ENCODE measurements at regions not wholly inside any gene's neighbourhood (a gene's known extent, or its start where the extent isn't known, plus 50 kb on each side); places are given as distances from the start of the nearest gene placed in this dataset.

DNA sequence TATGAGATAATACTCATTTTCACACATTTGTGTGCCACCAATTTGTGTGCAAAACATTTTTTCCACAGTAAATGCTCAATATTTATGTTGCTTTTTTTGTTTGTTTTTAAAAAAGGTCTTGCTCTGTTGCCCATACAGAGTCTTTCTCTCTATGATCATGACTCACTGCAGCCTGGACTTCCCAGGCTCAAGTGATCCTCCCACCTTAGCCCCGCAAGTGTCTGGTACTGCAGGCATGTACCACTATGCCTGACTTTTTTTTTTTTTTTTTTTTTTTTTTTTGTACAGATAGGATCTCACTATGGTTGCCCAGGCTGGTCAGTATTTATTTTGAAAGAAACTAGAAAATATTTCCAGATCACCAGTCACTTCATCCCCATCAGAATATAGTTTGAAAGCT, 297.8 kb upstream of the GYPC start:
- CTCF ChIA-PET: interaction anchor here (0.7 kb wide), 1 partner anchor 184 kb away, joined by 3 read pairs; no protein-coding TSS in a partner anchor
- Mint-ChIP-seq H3K9me3 (peaks cover 59% of the 10 kb centered on the region), H3K4me3 (no peak overlapping the region), H3K27ac (no peak overlapping the region), H3K27me3 (ENCODE audit: low read depth) (0 out of 2 replicates have a peak, but pooled peaks cover 3% of the 10 kb centered on the region), H3K4me1 (no peaks in the 10 kb centered on the region), H3K36me3 (peaks cover 31% of the 10 kb centered on the region)
- DNase-seq (ENCODE audit: low spot score) (no peak), ATAC-seq (no peak)
- TF ChIP-seq HMGXB4 (CRISPR knock-in tag; IDR thresholded peaks at IDR 0.05): no peak
- TF ChIP-seq, protein P1, sequence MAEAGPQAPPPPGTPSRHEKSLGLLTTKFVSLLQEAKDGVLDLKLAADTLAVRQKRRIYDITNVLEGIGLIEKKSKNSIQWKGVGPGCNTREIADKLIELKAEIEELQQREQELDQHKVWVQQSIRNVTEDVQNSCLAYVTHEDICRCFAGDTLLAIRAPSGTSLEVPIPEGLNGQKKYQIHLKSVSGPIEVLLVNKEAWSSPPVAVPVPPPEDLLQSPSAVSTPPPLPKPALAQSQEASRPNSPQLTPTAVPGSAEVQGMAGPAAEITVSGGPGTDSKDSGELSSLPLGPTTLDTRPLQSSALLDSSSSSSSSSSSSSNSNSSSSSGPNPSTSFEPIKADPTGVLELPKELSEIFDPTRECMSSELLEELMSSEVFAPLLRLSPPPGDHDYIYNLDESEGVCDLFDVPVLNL (CRISPR knock-in tag; IDR thresholded peaks at IDR 0.05; ENCODE audit: borderline replicate concordance, low read depth): no peak
- no peak for TF ChIP-seq NR3C1 (CRISPR knock-in tag; conservative IDR thresholded peaks at IDR 0.05; ENCODE audit: low read depth)
- POLR2A ChIA-PET: no interaction called here

DNA sequence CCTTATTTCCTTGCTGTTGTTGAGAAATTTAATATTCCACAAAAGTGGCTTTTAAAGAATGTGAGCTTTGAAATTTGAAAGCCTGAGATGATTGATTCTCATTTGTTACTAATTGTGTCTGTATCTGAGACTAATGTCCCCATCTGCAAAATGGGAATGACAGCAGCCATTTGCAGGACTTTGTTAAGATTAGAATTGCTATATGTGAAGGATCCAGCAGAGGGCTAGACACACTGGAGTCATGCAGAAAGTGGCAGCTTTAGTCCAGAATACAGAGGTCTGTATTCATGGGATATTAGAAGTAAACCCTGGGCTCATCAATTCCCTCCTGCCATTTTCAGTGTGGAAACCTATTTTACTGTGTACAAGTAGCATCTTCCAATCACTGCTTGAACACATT, 296.5 kb upstream of the GYPC start:
- H3K4me1 Mint-ChIP-seq: no peaks in the 10 kb centered on the region
- CTCF ChIA-PET: no interaction called here
- no peak for TF ChIP-seq ZNF396 (CRISPR knock-in tag; IDR thresholded peaks at IDR 0.05; ENCODE audit: borderline replicate concordance)
- TF ChIP-seq NFE2L1 (CRISPR knock-in tag; IDR thresholded peaks at IDR 0.05): no peak
- no peak for TF ChIP-seq E2F5 (CRISPR knock-in tag; IDR thresholded peaks at IDR 0.05)
- TF ChIP-seq, protein P2, sequence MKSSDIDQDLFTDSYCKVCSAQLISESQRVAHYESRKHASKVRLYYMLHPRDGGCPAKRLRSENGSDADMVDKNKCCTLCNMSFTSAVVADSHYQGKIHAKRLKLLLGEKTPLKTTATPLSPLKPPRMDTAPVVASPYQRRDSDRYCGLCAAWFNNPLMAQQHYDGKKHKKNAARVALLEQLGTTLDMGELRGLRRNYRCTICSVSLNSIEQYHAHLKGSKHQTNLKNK (CRISPR knock-in tag; IDR thresholded peaks at IDR 0.05): no peak
- TF ChIP-seq GTF2I (CRISPR knock-in tag; conservative IDR thresholded peaks at IDR 0.05): 0 out of 2 replicates have a peak, but pooled peaks have one; percentile 9
- no peak overlapping the region for H3K4me3 Mint-ChIP-seq
- POLR2A ChIA-PET: no interaction called here
- no peak for DNase-seq (ENCODE audit: low spot score)
- H3K27ac Mint-ChIP-seq: no peak overlapping the region
- no peak for ATAC-seq
- H3K36me3 Mint-ChIP-seq: peaks cover 41% of the 10 kb centered on the region
- H3K9me3 Mint-ChIP-seq: peaks cover 73% of the 10 kb centered on the region
- H3K27me3 Mint-ChIP-seq (ENCODE audit: low read depth): peaks cover 6% of the 10 kb centered on the region; the same call in 1 of the 2 replicates

DNA sequence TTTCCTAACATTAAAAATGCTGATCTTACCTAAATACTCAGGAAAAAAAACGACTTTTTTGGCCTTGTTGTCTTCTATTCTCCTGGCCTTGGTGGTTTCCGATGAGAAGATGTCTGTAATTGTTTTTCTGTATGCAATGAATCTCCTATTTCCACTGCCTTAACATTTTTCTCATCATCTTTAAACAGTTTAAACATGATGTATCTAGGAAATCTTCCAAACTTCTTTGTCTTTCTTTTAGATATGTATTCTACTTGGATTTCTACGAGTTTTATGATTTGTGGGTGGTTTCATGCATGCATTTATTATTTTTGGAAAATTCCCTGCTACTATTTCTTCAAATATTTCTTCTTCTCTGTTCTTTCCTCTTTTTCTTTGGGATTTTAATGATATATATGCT, 288.6 kb upstream of the GYPC start:
- Mint-ChIP-seq H3K4me1 (no peaks in the 10 kb centered on the region), H3K4me3 (no peak overlapping the region), H3K9me3 (peaks cover 76% of the 10 kb centered on the region), H3K27ac (no peak overlapping the region), H3K36me3 (peaks cover 61% of the 10 kb centered on the region), H3K27me3 (ENCODE audit: low read depth) (peaks cover 7% of the 10 kb centered on the region)
- TF ChIP-seq, protein P3, sequence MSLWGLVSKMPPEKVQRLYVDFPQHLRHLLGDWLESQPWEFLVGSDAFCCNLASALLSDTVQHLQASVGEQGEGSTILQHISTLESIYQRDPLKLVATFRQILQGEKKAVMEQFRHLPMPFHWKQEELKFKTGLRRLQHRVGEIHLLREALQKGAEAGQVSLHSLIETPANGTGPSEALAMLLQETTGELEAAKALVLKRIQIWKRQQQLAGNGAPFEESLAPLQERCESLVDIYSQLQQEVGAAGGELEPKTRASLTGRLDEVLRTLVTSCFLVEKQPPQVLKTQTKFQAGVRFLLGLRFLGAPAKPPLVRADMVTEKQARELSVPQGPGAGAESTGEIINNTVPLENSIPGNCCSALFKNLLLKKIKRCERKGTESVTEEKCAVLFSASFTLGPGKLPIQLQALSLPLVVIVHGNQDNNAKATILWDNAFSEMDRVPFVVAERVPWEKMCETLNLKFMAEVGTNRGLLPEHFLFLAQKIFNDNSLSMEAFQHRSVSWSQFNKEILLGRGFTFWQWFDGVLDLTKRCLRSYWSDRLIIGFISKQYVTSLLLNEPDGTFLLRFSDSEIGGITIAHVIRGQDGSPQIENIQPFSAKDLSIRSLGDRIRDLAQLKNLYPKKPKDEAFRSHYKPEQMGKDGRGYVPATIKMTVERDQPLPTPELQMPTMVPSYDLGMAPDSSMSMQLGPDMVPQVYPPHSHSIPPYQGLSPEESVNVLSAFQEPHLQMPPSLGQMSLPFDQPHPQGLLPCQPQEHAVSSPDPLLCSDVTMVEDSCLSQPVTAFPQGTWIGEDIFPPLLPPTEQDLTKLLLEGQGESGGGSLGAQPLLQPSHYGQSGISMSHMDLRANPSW (CRISPR knock-in tag; conservative IDR thresholded peaks at IDR 0.05; ENCODE audit: low read depth): no peak
- no peak for TF ChIP-seq SP1 (CRISPR knock-in tag; conservative IDR thresholded peaks at IDR 0.05)
- no peak for TF ChIP-seq NR3C1 (CRISPR knock-in tag; conservative IDR thresholded peaks at IDR 0.05; ENCODE audit: low read depth)
- TF ChIP-seq, protein P4, sequence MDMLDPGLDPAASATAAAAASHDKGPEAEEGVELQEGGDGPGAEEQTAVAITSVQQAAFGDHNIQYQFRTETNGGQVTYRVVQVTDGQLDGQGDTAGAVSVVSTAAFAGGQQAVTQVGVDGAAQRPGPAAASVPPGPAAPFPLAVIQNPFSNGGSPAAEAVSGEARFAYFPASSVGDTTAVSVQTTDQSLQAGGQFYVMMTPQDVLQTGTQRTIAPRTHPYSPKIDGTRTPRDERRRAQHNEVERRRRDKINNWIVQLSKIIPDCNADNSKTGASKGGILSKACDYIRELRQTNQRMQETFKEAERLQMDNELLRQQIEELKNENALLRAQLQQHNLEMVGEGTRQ (CRISPR knock-in tag; IDR thresholded peaks at IDR 0.05): no peak
- TF ChIP-seq PRRX2 (CRISPR knock-in tag; IDR thresholded peaks at IDR 0.05): no peak
- no peak for TF ChIP-seq ZNF396 (CRISPR knock-in tag; IDR thresholded peaks at IDR 0.05; ENCODE audit: borderline replicate concordance)
- no peak for TF ChIP-seq TP53 (CRISPR knock-in tag; IDR thresholded peaks at IDR 0.05)
- TF ChIP-seq ZNF121 (CRISPR knock-in tag; IDR thresholded peaks at IDR 0.05): no peak
- no peak for TF ChIP-seq HMGA2 (CRISPR knock-in tag; IDR thresholded peaks at IDR 0.05)
- TF ChIP-seq NR2C2 (CRISPR knock-in tag; IDR thresholded peaks at IDR 0.05): no peak
- no peak for TF ChIP-seq ZNF232 (CRISPR knock-in tag; IDR thresholded peaks at IDR 0.05)
- no peak for TF ChIP-seq E2F1 (CRISPR knock-in tag; IDR thresholded peaks at IDR 0.05)
- TF ChIP-seq PREB (CRISPR knock-in tag; IDR thresholded peaks at IDR 0.05; ENCODE audit: borderline replicate concordance): no peak
- no peak for TF ChIP-seq ZNF416 (CRISPR knock-in tag; IDR thresholded peaks at IDR 0.05)
- no peak for TF ChIP-seq RORB (CRISPR knock-in tag; IDR thresholded peaks at IDR 0.05)
- TF ChIP-seq MYBL2 (CRISPR knock-in tag; IDR thresholded peaks at IDR 0.05): no peak
- POLR2A ChIA-PET: no interaction called here
- ATAC-seq (no peak), DNase-seq (ENCODE audit: low spot score) (no peak)
- CTCF ChIA-PET: no interaction called here

Data from WTC11 (cell line).